Tibial nerve (tissue), 3 donors: ENCODE measurements at regions not wholly inside any gene's neighbourhood (a gene's known extent, or its start where the extent isn't known, plus 50 kb on each side); places are given as distances from the start of the nearest gene placed in this dataset.
"Not testable (repeated sequence)": the region's sequence is repeated elsewhere in the genome, so short reads cannot be mapped to it uniquely, and the experiment has no call there.

Experiments
- POLR2A ChIP-seq, 2 donors: fragments of 450-650 bp; IDR thresholded peaks; one replicate each; pipeline ENCODE4 v1.6.1; 2017; ENCODE audit warnings: antibody characterized with exemption in 2 of 2, mild to moderate bottlenecking in 2 of 2, moderate library complexity in 2 of 2
- TF ChIP-seq, protein P1 (sequence below), 5 experiments: fragments of 200-600 bp in 3 of 5; fragments of 450-650 bp in 2 of 5; sonication (generic) in 3 of 5; IDR thresholded peaks; one replicate each; pipeline ENCODE4 v1.5.1; 2016 to 2019; ENCODE audit warnings: antibody characterized with exemption in 5 of 5, mild to moderate bottlenecking in 3 of 5, moderate library complexity in 2 of 5

DNA sequence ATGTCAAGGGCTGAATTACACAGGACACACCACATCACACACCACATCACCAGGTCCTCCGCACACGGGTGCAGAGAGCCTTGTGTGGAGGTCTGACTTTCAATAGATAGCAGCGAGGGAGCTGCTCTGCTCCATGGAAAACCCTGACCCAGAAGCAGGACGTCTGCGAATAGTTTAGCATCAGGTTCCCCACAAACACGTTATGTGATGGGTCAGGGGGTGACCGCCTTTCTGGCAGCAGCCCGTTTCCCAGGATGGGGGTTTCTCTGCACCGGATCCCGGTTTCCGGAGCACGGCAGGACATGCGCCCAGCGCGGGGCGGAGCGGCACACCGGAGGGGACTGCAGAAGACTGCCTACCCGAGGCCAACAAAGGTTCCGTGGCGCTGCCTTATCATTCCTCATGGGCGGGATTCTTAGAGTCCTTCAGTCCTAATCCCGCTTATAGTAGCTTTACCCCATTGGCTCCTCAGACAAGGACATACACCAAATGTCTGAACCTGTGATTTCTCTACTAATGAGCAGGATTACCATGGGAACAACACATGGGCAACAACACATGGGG is 300.0 kb downstream of the CDY2B start:
- TF ChIP-seq, protein P1, sequence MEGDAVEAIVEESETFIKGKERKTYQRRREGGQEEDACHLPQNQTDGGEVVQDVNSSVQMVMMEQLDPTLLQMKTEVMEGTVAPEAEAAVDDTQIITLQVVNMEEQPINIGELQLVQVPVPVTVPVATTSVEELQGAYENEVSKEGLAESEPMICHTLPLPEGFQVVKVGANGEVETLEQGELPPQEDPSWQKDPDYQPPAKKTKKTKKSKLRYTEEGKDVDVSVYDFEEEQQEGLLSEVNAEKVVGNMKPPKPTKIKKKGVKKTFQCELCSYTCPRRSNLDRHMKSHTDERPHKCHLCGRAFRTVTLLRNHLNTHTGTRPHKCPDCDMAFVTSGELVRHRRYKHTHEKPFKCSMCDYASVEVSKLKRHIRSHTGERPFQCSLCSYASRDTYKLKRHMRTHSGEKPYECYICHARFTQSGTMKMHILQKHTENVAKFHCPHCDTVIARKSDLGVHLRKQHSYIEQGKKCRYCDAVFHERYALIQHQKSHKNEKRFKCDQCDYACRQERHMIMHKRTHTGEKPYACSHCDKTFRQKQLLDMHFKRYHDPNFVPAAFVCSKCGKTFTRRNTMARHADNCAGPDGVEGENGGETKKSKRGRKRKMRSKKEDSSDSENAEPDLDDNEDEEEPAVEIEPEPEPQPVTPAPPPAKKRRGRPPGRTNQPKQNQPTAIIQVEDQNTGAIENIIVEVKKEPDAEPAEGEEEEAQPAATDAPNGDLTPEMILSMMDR (IDR thresholded peaks at IDR 0.05) = not testable (repeated sequence)
- TF ChIP-seq POLR2A (IDR thresholded peaks at IDR 0.05) = not testable (repeated sequence)
